ENCODE measurements at regions not wholly inside any gene's neighbourhood (a gene's known extent, or its start where the extent isn't known, plus 50 kb on each side); places are given as distances from the start of the nearest gene placed in this dataset.

DNA sequence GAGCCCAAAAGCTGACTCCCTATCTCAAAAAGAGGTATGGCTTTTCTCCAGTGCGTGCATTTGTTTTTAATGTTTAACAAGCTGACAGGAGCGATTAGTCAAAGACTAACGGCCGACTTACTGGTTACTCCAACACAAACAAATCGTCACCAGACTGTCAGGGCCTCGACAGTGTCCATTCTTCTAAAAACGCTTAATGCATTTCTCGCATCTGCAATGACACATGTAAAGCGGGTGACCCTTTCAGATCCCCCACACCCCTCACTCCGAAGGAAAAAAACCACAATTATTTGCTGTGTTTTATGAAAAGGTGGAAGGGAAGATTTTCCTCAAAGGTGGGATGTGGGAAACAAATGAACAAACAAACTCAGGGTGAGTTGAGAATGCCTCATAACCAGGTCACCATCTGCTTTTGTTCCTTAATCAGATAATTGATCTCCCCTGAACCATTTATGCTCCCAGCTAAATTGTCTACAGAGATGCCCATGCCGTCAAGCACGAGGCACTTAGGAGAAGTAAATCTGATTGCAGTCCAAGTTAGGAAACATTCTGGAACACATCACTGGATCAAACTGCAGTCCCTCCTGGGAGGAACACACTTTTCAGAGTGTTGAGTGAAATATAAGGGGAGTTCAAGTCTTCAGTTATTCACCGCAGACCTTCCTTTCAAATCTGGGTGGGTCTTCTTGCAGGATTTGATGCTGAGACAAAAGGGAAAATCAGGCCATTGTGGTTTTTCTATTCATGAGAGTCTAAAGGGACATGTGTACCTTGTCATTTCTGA, 340.8 kb downstream of the CMPK2 start (continued):
- TF ChIP-seq MXI1 (IDR thresholded peaks at IDR 0.05; ENCODE audit: low read depth, low read length) (peak; percentile 40; the same call in 1 of the 2 replicates), MAX (IDR thresholded peaks at IDR 0.05; ENCODE audit: low read depth) (no peak), GATA2 (CRISPR knock-in tag; IDR thresholded peaks at IDR 0.05) (peak; percentile 98), USF1 (IDR thresholded peaks at IDR 0.05; ENCODE audit: borderline replicate concordance, low read depth) (no peak), PBX3 (IDR thresholded peaks at IDR 0.05) (no peak), NFIC (IDR thresholded peaks at IDR 0.05; ENCODE audit: borderline replicate concordance) (no peak), CHD2 (IDR thresholded peaks at IDR 0.05; ENCODE audit: low read length, partially characterized antibody) (peak; percentile 81), GABPA (IDR thresholded peaks at IDR 0.05; ENCODE audit: low read depth) (no peak)
- TF ChIP-seq, protein P1, sequence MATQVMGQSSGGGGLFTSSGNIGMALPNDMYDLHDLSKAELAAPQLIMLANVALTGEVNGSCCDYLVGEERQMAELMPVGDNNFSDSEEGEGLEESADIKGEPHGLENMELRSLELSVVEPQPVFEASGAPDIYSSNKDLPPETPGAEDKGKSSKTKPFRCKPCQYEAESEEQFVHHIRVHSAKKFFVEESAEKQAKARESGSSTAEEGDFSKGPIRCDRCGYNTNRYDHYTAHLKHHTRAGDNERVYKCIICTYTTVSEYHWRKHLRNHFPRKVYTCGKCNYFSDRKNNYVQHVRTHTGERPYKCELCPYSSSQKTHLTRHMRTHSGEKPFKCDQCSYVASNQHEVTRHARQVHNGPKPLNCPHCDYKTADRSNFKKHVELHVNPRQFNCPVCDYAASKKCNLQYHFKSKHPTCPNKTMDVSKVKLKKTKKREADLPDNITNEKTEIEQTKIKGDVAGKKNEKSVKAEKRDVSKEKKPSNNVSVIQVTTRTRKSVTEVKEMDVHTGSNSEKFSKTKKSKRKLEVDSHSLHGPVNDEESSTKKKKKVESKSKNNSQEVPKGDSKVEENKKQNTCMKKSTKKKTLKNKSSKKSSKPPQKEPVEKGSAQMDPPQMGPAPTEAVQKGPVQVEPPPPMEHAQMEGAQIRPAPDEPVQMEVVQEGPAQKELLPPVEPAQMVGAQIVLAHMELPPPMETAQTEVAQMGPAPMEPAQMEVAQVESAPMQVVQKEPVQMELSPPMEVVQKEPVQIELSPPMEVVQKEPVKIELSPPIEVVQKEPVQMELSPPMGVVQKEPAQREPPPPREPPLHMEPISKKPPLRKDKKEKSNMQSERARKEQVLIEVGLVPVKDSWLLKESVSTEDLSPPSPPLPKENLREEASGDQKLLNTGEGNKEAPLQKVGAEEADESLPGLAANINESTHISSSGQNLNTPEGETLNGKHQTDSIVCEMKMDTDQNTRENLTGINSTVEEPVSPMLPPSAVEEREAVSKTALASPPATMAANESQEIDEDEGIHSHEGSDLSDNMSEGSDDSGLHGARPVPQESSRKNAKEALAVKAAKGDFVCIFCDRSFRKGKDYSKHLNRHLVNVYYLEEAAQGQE (IDR thresholded peaks at IDR 0.05; ENCODE audit: low read depth, low read length), result no peak
- TF ChIP-seq, protein P2, sequence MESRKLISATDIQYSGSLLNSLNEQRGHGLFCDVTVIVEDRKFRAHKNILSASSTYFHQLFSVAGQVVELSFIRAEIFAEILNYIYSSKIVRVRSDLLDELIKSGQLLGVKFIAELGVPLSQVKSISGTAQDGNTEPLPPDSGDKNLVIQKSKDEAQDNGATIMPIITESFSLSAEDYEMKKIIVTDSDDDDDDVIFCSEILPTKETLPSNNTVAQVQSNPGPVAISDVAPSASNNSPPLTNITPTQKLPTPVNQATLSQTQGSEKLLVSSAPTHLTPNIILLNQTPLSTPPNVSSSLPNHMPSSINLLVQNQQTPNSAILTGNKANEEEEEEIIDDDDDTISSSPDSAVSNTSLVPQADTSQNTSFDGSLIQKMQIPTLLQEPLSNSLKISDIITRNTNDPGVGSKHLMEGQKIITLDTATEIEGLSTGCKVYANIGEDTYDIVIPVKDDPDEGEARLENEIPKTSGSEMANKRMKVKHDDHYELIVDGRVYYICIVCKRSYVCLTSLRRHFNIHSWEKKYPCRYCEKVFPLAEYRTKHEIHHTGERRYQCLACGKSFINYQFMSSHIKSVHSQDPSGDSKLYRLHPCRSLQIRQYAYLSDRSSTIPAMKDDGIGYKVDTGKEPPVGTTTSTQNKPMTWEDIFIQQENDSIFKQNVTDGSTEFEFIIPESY (IDR thresholded peaks at IDR 0.05; ENCODE audit: borderline replicate concordance, low read depth), result no peak
- TF ChIP-seq, protein P3, sequence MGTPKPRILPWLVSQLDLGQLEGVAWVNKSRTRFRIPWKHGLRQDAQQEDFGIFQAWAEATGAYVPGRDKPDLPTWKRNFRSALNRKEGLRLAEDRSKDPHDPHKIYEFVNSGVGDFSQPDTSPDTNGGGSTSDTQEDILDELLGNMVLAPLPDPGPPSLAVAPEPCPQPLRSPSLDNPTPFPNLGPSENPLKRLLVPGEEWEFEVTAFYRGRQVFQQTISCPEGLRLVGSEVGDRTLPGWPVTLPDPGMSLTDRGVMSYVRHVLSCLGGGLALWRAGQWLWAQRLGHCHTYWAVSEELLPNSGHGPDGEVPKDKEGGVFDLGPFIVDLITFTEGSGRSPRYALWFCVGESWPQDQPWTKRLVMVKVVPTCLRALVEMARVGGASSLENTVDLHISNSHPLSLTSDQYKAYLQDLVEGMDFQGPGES (IDR thresholded peaks at IDR 0.05; ENCODE audit: low read depth, low read length), result no peak

Measured in SK-N-SH (cell line).